B cell (primary cell): ENCODE measurements at regions not wholly inside any gene's neighbourhood (a gene's known extent, or its start where the extent isn't known, plus 50 kb on each side); places are given as distances from the start of the nearest gene placed in this dataset.

Experiments
- EZH2 ChIP-seq: IDR thresholded peaks from 2 replicates; pipeline ENCODE4 v1.6.1; 2012; ENCODE audit warnings: borderline replicate concordance, low read depth, mild to moderate bottlenecking, moderate library complexity, low read length; ENCODE audit not compliant: insufficient read depth, poor library complexity, severe bottlenecking
- TF ChIP-seq, protein P1 (sequence below): fragments of 200-600 bp; IDR thresholded peaks from one replicate; pipeline ENCODE4 v1.8.0; 2022; ENCODE audit warnings: antibody characterized with exemption, mild to moderate bottlenecking

DNA sequence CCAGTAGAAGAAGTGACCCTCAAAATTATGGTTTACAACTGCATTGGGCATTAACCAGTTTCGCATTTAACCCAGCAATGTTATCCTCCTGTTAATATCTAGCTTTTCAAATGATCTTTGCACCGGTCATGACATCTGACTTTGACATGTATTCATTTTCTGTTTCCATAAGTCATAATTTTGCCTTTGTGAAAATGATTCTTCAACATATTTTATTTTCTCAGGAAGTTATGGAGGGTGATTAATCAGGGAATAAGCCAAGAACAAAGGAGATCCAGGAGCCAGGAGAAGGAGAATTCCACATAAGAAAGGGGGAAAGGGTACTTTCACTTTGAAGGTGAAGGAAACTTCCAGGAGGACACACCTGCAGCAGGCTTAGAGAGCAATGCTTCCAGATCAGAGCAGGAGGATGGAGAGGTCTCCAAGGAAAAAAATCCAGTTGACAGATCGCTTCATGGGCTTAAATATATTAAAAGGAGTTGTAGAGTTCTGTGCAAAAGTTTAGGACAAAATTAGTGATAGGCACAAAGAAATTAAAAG lies 92.1 kb upstream of the FAM3C start:
- no peak for TF ChIP-seq EZH2
- TF ChIP-seq, protein P1, sequence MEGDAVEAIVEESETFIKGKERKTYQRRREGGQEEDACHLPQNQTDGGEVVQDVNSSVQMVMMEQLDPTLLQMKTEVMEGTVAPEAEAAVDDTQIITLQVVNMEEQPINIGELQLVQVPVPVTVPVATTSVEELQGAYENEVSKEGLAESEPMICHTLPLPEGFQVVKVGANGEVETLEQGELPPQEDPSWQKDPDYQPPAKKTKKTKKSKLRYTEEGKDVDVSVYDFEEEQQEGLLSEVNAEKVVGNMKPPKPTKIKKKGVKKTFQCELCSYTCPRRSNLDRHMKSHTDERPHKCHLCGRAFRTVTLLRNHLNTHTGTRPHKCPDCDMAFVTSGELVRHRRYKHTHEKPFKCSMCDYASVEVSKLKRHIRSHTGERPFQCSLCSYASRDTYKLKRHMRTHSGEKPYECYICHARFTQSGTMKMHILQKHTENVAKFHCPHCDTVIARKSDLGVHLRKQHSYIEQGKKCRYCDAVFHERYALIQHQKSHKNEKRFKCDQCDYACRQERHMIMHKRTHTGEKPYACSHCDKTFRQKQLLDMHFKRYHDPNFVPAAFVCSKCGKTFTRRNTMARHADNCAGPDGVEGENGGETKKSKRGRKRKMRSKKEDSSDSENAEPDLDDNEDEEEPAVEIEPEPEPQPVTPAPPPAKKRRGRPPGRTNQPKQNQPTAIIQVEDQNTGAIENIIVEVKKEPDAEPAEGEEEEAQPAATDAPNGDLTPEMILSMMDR: no peak
